ENCODE measurements at regions not wholly inside any gene's neighbourhood (a gene's known extent, or its start where the extent isn't known, plus 50 kb on each side); places are given as distances from the start of the nearest gene placed in this dataset.

- no peak overlapping the region for H3K27ac ChIP-seq (replicated peaks)
- TF ChIP-seq POLR2AphosphoS5 (IDR thresholded peaks at IDR 0.05; ENCODE audit: low read depth) (no peak), GABPA (IDR thresholded peaks at IDR 0.05; ENCODE audit: low read depth) (no peak), SPI1 (IDR thresholded peaks at IDR 0.05; ENCODE audit: borderline replicate concordance, low read depth) (no peak), CTCF (IDR thresholded peaks at IDR 0.05; ENCODE audit: insufficient read depth, low read length) (no peak), REST (IDR thresholded peaks at IDR 0.05; ENCODE audit: insufficient replicate concordance, low read depth) (no peak)
- H3K27me3 ChIP-seq (ENCODE audit: insufficient read depth, poor library complexity, severe bottlenecking), result no peaks in the 10 kb centered on the region
- H3K4me3 ChIP-seq (replicated peaks; ENCODE audit: insufficient read depth, low read length), result no peak overlapping the region
- DNase-seq (ENCODE audit: low read depth in 1 of 2, low spot score in 1 of 2), result no peak
Observed at GRCh38 chr1:199752688-199753027, 274.9 kb upstream of the NR5A2 start.

- Histone ChIP-seq H3K27me3 (ENCODE audit: insufficient read depth, poor library complexity, severe bottlenecking) (no peaks in the 10 kb centered on the region), H3K4me3 (replicated peaks; ENCODE audit: insufficient read depth, low read length) (no peak overlapping the region), H3K27ac (replicated peaks) (no peak overlapping the region)
- TF ChIP-seq REST (IDR thresholded peaks at IDR 0.05; ENCODE audit: insufficient replicate concordance, low read depth), result no peak
- no peak for TF ChIP-seq GABPA (IDR thresholded peaks at IDR 0.05; ENCODE audit: low read depth)
- TF ChIP-seq POLR2AphosphoS5 (IDR thresholded peaks at IDR 0.05; ENCODE audit: low read depth), result no peak
- no peak for TF ChIP-seq CTCF (IDR thresholded peaks at IDR 0.05; ENCODE audit: insufficient read depth, low read length)
- no peak for TF ChIP-seq SPI1 (IDR thresholded peaks at IDR 0.05; ENCODE audit: borderline replicate concordance, low read depth)
- DNase-seq (ENCODE audit: low read depth in 1 of 2, low spot score in 1 of 2), result no peak
Observed at GRCh38 chr1:199753513-199753912, 274.0 kb upstream of the NR5A2 start.

GRCh38 chr1:199756066-199756465 lies 271.4 kb upstream of the NR5A2 start:
- DNase-seq (ENCODE audit: low read depth in 1 of 2, low spot score in 1 of 2), result peak in 1 of 2 experiments; percentile 11
- TF ChIP-seq REST (IDR thresholded peaks at IDR 0.05; ENCODE audit: insufficient replicate concordance, low read depth), result no peak
- no peak for TF ChIP-seq CTCF (IDR thresholded peaks at IDR 0.05; ENCODE audit: insufficient read depth, low read length)
- no peak for TF ChIP-seq GABPA (IDR thresholded peaks at IDR 0.05; ENCODE audit: low read depth)
- TF ChIP-seq POLR2AphosphoS5 (IDR thresholded peaks at IDR 0.05; ENCODE audit: low read depth), result no peak
- TF ChIP-seq SPI1 (IDR thresholded peaks at IDR 0.05; ENCODE audit: borderline replicate concordance, low read depth), result no peak
- no peaks in the 10 kb centered on the region for H3K27me3 ChIP-seq (ENCODE audit: insufficient read depth, poor library complexity, severe bottlenecking)
- H3K4me3 ChIP-seq (replicated peaks; ENCODE audit: insufficient read depth, low read length), result no peak overlapping the region
- no peak overlapping the region for H3K27ac ChIP-seq (replicated peaks)

Data from HL-60 (cell line).